Liver (tissue), 7 donors: ENCODE measurements at regions not wholly inside any gene's neighbourhood (a gene's known extent, or its start where the extent isn't known, plus 50 kb on each side); places are given as distances from the start of the nearest gene placed in this dataset.

Experiments
- DNase-seq: peaks from one replicate; pipeline ENCODE4 v3.0.0-alpha.2; 2017; ENCODE audit warnings: low spot score
- H3K27ac ChIP-seq, 2 donors: one replicate each; pipeline ENCODE4 v1.7.0; 2013; ENCODE audit warnings: inconsistent platforms in 2 of 2, low read length in 2 of 2, control low read depth in 1 of 2, low read depth in 1 of 2, mild to moderate bottlenecking in 1 of 2
- H3K27me3 ChIP-seq, 4 donors: one replicate each; pipeline versions ENCODE4 v1.6.1 to v1.7.0; 2013; ENCODE audit warnings: low read length in 3 of 4, inconsistent platforms in 1 of 4, mild to moderate bottlenecking in 1 of 4, moderate library complexity in 1 of 4; ENCODE audit not compliant: control insufficient read depth in 4 of 4, insufficient read depth in 4 of 4
- H3K36me3 ChIP-seq, 4 donors: one replicate each; pipeline versions ENCODE4 v1.6.1 to v1.7.0; 2013; ENCODE audit warnings: low read length in 3 of 4, mild to moderate bottlenecking in 3 of 4, low read depth in 1 of 4, moderate library complexity in 1 of 4; ENCODE audit not compliant: control insufficient read depth in 4 of 4, insufficient read depth in 3 of 4
- H3K4me1 ChIP-seq, 4 donors: one replicate each; pipeline versions ENCODE4 v1.6.1 to v1.7.0; 2013; ENCODE audit warnings: low read length in 3 of 4, mild to moderate bottlenecking in 3 of 4, moderate library complexity in 1 of 4; ENCODE audit not compliant: control insufficient read depth in 4 of 4, insufficient read depth in 4 of 4
- H3K4me3 ChIP-seq, 3 donors: one replicate each; pipeline versions ENCODE4 v1.6.1 to v1.7.0; 2013; ENCODE audit warnings: low read length in 3 of 3, control low read depth in 1 of 3, low read depth in 1 of 3, mild to moderate bottlenecking in 1 of 3
- H3K9ac ChIP-seq, 2 donors: one replicate each; pipeline ENCODE4 v1.7.0; 2013; ENCODE audit warnings: low read length in 2 of 2, mild to moderate bottlenecking in 2 of 2, moderate library complexity in 2 of 2, control low read depth in 1 of 2, low read depth in 1 of 2
- H3K9me3 ChIP-seq, 4 donors: one replicate each; pipeline versions ENCODE4 v1.6.1 to v1.7.0; 2013; ENCODE audit warnings: low read length in 3 of 4; ENCODE audit not compliant: control insufficient read depth in 4 of 4
- EGR1 ChIP-seq, 2 donors: IDR thresholded peaks; 2 replicates each; pipeline ENCODE4 v1.6.1; 2016 to 2018; ENCODE audit warnings: antibody characterized with exemption in 2 of 2, low read depth in 2 of 2
- FOXA1 ChIP-seq: IDR thresholded peaks from 2 replicates; pipeline ENCODE4 v1.6.1; 2016; ENCODE audit warnings: antibody characterized with exemption
- GABPA ChIP-seq, 2 donors: IDR thresholded peaks in 1 of 2; conservative IDR thresholded peaks in 1 of 2; 2 replicates each; pipeline ENCODE4 v1.6.1; 2016; ENCODE audit warnings: antibody characterized with exemption in 2 of 2, mild to moderate bottlenecking in 1 of 2, moderate library complexity in 1 of 2
- HNF4A ChIP-seq, 2 donors: conservative IDR thresholded peaks; 2 replicates each; pipeline ENCODE4 v1.6.1; 2016; ENCODE audit warnings: antibody characterized with exemption in 2 of 2, mild to moderate bottlenecking in 2 of 2
- HNF4G ChIP-seq: IDR thresholded peaks from 2 replicates; pipeline ENCODE4 v1.6.1; 2016; ENCODE audit warnings: antibody characterized with exemption
- JUND ChIP-seq, 2 donors: IDR thresholded peaks; 2 replicates each; pipeline ENCODE4 v1.6.1; 2016; ENCODE audit warnings: antibody characterized with exemption in 2 of 2
- RAD21 ChIP-seq, 2 donors: IDR thresholded peaks; 2 replicates each; pipeline ENCODE4 v1.6.1; 2016; ENCODE audit warnings: antibody characterized with exemption in 2 of 2, mild to moderate bottlenecking in 2 of 2
- SP1 ChIP-seq: IDR thresholded peaks from 2 replicates; pipeline ENCODE4 v1.6.1; 2018; ENCODE audit warnings: antibody characterized with exemption, mild to moderate bottlenecking
- YY1 ChIP-seq: IDR thresholded peaks from 2 replicates; pipeline ENCODE4 v1.6.1; 2016; ENCODE audit warnings: antibody characterized with exemption, mild to moderate bottlenecking
- WGBS: extraction: QIAGEN DNeasy Blood & Tissue Kit; methylation state at CpG from one replicate; pipeline ENCODE4 v1.1.7; 2013; 5-methylcytosine and 5-hydroxymethylcytosine counted together
- TF ChIP-seq, protein P1 (sequence below): IDR thresholded peaks from 2 replicates; pipeline ENCODE4 v1.6.1; 2016; ENCODE audit warnings: antibody characterized with exemption, mild to moderate bottlenecking
- TF ChIP-seq, protein P2 (sequence below): IDR thresholded peaks from 2 replicates; pipeline ENCODE4 v1.6.1; 2016; ENCODE audit warnings: antibody characterized with exemption
- donor health status: healthy.
- donor health status: healthy.
- donor health status: healthy.
- donor health status: healthy.

DNA sequence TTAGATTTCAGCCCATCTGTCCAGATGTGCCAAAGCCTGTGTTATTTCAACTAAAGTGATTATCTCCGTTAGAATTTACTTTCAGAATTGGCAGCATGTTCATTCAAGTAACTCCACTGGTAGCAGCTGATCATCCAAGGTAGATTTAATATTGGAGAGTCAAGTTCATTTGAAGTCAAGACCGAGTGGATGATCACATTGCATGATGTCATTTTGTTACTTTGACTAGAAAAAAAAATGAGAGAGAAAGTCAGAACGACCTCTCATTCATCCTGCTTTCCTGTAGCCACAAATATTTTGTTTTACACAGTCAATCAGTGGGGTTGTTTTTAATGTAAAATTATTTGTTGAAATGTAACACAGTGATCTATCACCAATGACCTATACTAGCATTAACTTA, 196.7 kb upstream of the PHYHIPL start:
- H3K36me3 ChIP-seq = no peaks in the 10 kb centered on the region
- no peak overlapping the region for H3K27ac ChIP-seq
- TF ChIP-seq EGR1 (IDR thresholded peaks at IDR 0.05; ENCODE audit: low read depth in 2 of 2) (no peak), JUND (IDR thresholded peaks at IDR 0.05) (no peak)
- H3K4me1 ChIP-seq = peaks cover 2 to 10% (median 7%) of the 10 kb centered on the region in 4 donors
- DNase-seq = no peak
- no peak overlapping the region for H3K9ac ChIP-seq
- WGBS = 69% methylated on average over 3 of the region's 3 CpGs
- no peak overlapping the region for H3K4me3 ChIP-seq
- H3K27me3 ChIP-seq = no peaks in the 10 kb centered on the region
- H3K9me3 ChIP-seq = no peaks in the 10 kb centered on the region

DNA sequence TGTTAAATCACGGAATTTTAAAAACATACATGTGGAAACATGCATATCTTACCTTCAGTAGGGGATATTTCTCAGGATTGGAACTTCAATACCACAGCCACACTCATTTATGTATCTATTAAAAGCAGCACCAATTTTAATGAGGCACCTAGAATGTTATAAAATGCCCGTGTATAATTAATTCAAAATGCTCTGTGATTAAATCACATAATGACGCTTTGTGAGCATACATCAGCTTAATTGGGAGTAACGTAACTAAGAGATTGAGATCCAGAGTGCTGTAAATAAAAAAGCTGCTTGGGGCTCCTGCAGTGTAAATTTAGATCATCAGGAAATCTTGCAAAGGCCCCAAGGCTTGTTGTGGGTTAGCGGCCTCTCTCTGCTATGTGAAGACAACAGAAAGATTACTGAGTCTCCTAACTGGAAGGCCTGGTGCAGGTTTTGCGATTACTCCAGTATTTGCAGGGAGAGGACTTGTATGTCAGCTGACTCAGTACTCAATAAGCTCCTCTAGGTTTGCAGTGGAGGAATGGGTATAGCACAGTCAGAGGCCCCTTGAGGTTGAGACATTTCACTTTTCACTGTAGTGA, 195.5 kb upstream of the PHYHIPL start:
- WGBS = 91% methylated on average over 6 of the region's 6 CpGs
- Histone ChIP-seq H3K4me1 (peaks cover 2 to 10% (median 6%) of the 10 kb centered on the region in 4 donors), H3K9me3 (no peaks in the 10 kb centered on the region), H3K9ac (no peak overlapping the region), H3K36me3 (no peaks in the 10 kb centered on the region), H3K27me3 (no peaks in the 10 kb centered on the region), H3K4me3 (no peak overlapping the region), H3K27ac (no peak overlapping the region)
- no peak for TF ChIP-seq RAD21 (IDR thresholded peaks at IDR 0.05)
- DNase-seq = no peak

DNA sequence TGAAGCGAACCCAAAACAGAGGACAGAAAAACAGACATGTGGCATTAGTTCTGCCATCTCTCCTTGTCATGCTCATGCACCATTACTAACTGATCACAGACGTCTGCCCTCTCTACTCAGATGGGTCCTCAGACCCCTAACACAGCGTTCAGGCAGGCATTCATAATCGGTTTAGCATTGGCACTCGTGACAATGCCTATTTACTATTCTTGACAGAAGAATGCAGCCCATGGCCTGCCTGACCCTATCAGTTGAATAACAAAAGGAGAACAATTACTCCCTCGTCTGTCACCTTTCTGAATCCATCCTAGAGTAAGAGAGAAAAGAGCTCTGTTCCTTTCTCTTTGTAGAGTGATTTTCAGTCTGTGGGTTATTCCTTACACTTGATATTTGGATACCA, 194.6 kb upstream of the PHYHIPL start:
- TF ChIP-seq, protein P1, sequence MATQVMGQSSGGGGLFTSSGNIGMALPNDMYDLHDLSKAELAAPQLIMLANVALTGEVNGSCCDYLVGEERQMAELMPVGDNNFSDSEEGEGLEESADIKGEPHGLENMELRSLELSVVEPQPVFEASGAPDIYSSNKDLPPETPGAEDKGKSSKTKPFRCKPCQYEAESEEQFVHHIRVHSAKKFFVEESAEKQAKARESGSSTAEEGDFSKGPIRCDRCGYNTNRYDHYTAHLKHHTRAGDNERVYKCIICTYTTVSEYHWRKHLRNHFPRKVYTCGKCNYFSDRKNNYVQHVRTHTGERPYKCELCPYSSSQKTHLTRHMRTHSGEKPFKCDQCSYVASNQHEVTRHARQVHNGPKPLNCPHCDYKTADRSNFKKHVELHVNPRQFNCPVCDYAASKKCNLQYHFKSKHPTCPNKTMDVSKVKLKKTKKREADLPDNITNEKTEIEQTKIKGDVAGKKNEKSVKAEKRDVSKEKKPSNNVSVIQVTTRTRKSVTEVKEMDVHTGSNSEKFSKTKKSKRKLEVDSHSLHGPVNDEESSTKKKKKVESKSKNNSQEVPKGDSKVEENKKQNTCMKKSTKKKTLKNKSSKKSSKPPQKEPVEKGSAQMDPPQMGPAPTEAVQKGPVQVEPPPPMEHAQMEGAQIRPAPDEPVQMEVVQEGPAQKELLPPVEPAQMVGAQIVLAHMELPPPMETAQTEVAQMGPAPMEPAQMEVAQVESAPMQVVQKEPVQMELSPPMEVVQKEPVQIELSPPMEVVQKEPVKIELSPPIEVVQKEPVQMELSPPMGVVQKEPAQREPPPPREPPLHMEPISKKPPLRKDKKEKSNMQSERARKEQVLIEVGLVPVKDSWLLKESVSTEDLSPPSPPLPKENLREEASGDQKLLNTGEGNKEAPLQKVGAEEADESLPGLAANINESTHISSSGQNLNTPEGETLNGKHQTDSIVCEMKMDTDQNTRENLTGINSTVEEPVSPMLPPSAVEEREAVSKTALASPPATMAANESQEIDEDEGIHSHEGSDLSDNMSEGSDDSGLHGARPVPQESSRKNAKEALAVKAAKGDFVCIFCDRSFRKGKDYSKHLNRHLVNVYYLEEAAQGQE = no peak
- TF ChIP-seq HNF4A (conservative IDR thresholded peaks at IDR 0.05) (no peak), YY1 (no peak), SP1 (no peak), GABPA (IDR thresholded peaks at IDR 0.05 in 1 of 2, conservative IDR thresholded peaks at IDR 0.05 in 1 of 2) (no peak), FOXA1 (no peak), EGR1 (IDR thresholded peaks at IDR 0.05; ENCODE audit: low read depth in 2 of 2) (no peak), HNF4G (no peak)
- TF ChIP-seq, protein P2, sequence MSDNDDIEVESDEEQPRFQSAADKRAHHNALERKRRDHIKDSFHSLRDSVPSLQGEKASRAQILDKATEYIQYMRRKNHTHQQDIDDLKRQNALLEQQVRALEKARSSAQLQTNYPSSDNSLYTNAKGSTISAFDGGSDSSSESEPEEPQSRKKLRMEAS = no peak
- WGBS = 84% methylated on average over 6 of the region's 6 CpGs
- no peaks in the 10 kb centered on the region for H3K27me3 ChIP-seq

More for the DNA sequence above, 194.6 kb upstream of the PHYHIPL start:
- Histone ChIP-seq H3K4me1 (peaks cover 0 to 3% (median under 1%) of the 10 kb centered on the region in 4 donors), H3K9ac (no peak overlapping the region), H3K27ac (no peak overlapping the region), H3K4me3 (no peak overlapping the region), H3K9me3 (no peaks in the 10 kb centered on the region), H3K36me3 (no peaks in the 10 kb centered on the region)
- DNase-seq = no peak
